MM.1S (cell line): ENCODE measurements at regions not wholly inside any gene's neighbourhood (a gene's known extent, or its start where the extent isn't known, plus 50 kb on each side); places are given as distances from the start of the nearest gene placed in this dataset.

Source experiments
- EZH2 ChIP-seq: fragments of 300-600 bp; sonication (generic); optimal IDR thresholded peaks from 2 replicates; pipeline ENCODE3; 2017; ENCODE audit warnings: low read depth, mild to moderate bottlenecking, antibody characterized with exemption, low read length, mixed read lengths
- EZH2phosphoT487 ChIP-seq: fragments of 300-600 bp; sonication (generic); IDR thresholded peaks from 2 replicates; pipeline ENCODE4 v1.6.1; 2018; ENCODE audit warnings: antibody characterized with exemption, low read length
- TF ChIP-seq, protein P1 (sequence below): fragments of 300-600 bp; sonication (generic); IDR thresholded peaks from 2 replicates; pipeline ENCODE4 v1.5.1; 2016; ENCODE audit warnings: antibody characterized with exemption, low read length, mixed read lengths

DNA sequence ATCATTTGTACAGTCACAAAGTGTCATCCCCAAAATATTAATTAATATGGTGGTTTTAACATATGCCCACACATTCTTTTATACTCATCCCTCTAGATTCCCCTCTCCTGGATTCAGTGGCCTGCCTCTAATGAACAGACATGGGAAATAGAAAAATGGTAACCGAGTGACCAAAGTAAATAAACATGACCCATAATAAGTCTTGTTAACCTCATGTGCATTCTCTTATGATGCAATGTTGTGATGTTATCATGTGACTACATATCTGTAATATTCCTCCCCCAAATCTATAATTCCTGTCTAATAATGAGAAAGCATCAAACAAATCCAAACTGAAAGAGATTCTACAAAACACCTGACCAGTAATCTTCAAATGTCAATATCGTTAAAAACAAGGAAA, 164.5 kb upstream of the PRSS1 start:
- TF ChIP-seq EZH2 (no peak), EZH2phosphoT487 (no peak)
- TF ChIP-seq, protein P1, sequence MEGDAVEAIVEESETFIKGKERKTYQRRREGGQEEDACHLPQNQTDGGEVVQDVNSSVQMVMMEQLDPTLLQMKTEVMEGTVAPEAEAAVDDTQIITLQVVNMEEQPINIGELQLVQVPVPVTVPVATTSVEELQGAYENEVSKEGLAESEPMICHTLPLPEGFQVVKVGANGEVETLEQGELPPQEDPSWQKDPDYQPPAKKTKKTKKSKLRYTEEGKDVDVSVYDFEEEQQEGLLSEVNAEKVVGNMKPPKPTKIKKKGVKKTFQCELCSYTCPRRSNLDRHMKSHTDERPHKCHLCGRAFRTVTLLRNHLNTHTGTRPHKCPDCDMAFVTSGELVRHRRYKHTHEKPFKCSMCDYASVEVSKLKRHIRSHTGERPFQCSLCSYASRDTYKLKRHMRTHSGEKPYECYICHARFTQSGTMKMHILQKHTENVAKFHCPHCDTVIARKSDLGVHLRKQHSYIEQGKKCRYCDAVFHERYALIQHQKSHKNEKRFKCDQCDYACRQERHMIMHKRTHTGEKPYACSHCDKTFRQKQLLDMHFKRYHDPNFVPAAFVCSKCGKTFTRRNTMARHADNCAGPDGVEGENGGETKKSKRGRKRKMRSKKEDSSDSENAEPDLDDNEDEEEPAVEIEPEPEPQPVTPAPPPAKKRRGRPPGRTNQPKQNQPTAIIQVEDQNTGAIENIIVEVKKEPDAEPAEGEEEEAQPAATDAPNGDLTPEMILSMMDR, result no peak
